Heart left ventricle (tissue), 16 donors: ENCODE measurements at regions not wholly inside any gene's neighbourhood (a gene's known extent, or its start where the extent isn't known, plus 50 kb on each side); places are given as distances from the start of the nearest gene placed in this dataset.

Source experiments
- ATAC-seq, 4 donors: fragments of 200-7000 bp; cut with Tn5 transposase; one replicate each; pipeline ENCODE4 v1.9.1; 2020 to 2022; ENCODE audit warnings: moderate library complexity in 4 of 4, mild to moderate bottlenecking in 3 of 4, moderate number of reproducible peaks in 1 of 4
- DNase-seq, 5 donors: peaks; one replicate each; pipeline ENCODE4 v3.0.0-alpha.2; 2020
- H3K27ac ChIP-seq, 12 donors: fragments of 200-600 bp; sonication (generic) in 4 of 12; one replicate each; pipeline versions ENCODE4 v1.5.0 to v1.8.0; 2016 to 2022; ENCODE audit warnings: mild to moderate bottlenecking in 2 of 12
- H3K27me3 ChIP-seq, 9 donors: fragments of 200-600 bp; sonication (generic) in 2 of 9; one replicate each; pipeline versions ENCODE4 v1.5.1 to v1.8.0; 2016 to 2022; ENCODE audit warnings: mild to moderate bottlenecking in 3 of 9
- H3K36me3 ChIP-seq, 9 donors: fragments of 200-600 bp; sonication (generic) in 2 of 9; one replicate each; pipeline versions ENCODE4 v1.5.0 to v1.8.0; 2018 to 2022; ENCODE audit warnings: mild to moderate bottlenecking in 2 of 9
- H3K4me1 ChIP-seq, 12 donors: fragments of 200-600 bp; sonication (generic) in 4 of 12; one replicate each; pipeline versions ENCODE4 v1.5.0 to v1.8.0; 2016 to 2022; ENCODE audit warnings: mild to moderate bottlenecking in 3 of 12
- H3K4me3 ChIP-seq, 12 donors: fragments of 200-600 bp; sonication (generic) in 4 of 12; one replicate each; pipeline versions ENCODE4 v1.5.0 to v1.8.0; 2017 to 2022; ENCODE audit warnings: mild to moderate bottlenecking in 9 of 12, moderate library complexity in 4 of 12
- H3K9me3 ChIP-seq, 12 donors: fragments of 200-600 bp; sonication (generic) in 4 of 12; one replicate each; pipeline versions ENCODE4 v1.5.0 to v1.8.0; 2016 to 2022; ENCODE audit warnings: mild to moderate bottlenecking in 1 of 12
- CTCF ChIP-seq, 12 donors: fragments of 200-600 bp; sonication (generic) in 4 of 12; IDR thresholded peaks; one replicate each; pipeline versions ENCODE4 v1.5.0 to v1.8.0; 2018 to 2022; ENCODE audit warnings: antibody characterized with exemption in 12 of 12, mild to moderate bottlenecking in 5 of 12
- POLR2A ChIP-seq, 2 donors: fragments of 450-650 bp; IDR thresholded peaks; one replicate each; pipeline ENCODE4 v1.6.1; 2017; ENCODE audit warnings: antibody characterized with exemption in 2 of 2, mild to moderate bottlenecking in 2 of 2, moderate library complexity in 2 of 2
- WGBS, 4 donors: extraction: QIAGEN DNeasy Blood & Tissue Kit in 2 of 4; methylation state at CpG; one replicate each; pipeline versions ENCODE4 v1.1.5 to v1.1.7; 2013 to 2018; 5-methylcytosine and 5-hydroxymethylcytosine counted together
- intact Hi-C, 10 donors: fragments of 100-400 bp; cut with DNase I; formaldehyde crosslinking; loops; one replicate each; pipeline versions ENCODE4 v1.11.1 to v1.14.2; 2022
- donor health status: ischemic (EF 13 %, LVEDD 7.1; RV severe dilation, severe dysfunction).
- donor health status: healthy with polysubstance abuse.
- donor health status: DM: no; HTN: yes; CAD: no.
- donor health status: DM: no; HTN: no; CAD: no.
- donor health status: ischemic (EF 25% LVEDD 6.9; RV normal size, moderate dysfunction).
- donor health status: ischemic (EF 25% LVEDD 5.7; RV mildly dilated, moderate dysfunction).
- donor health status: healthy.
- donor health status: DM: yes; HTN: yes; CAD: no.
- donor health status: ischemic (EF 35%, LVEDD 5.7; RV mildly dilated, moderate dysfunction).
- donor health status: nonischemic (EF 11% LVEDD 7.7; RV severe dilation, severe dysfunction).
- donor health status: DM: yes; HTN: yes; CAD: no.
- donor health status: PGD.
- donor health status: ischemic (EF 29% LVEDD 5.4; RV normal size, mild dysfunction).
- donor health status: nonischemic (EF 23%, LVEDD 6.1; RV moderate dilation, normal function).

DNA sequence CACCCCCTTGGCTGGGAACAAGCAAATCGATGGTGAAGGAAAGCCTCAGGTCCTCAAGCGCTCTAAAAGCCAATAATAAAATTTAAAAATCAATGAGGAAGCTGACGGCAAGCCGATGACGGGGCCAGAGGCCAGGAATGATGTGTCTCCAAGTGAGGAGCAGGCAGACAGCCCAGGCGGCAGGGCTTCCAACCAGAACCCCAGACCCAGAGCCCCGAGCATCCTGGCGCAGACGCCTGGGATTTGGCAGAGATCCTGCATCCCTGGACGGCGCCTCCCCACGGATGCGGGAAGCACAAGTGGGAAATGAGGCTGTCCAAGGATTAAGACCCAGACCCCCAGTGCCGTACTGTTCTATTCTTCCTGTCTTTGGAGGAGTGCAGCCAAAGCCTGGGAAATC lies 123.0 kb upstream of the PROK2 start:
- H3K9me3 ChIP-seq: no peaks in the 10 kb centered on the region
- WGBS, 4 donors: 44 to 62% (median 46%) methylated on average over 14 of the region's 14 CpGs
- intact Hi-C loops: no loop called here
- no peak for TF ChIP-seq POLR2A (IDR thresholded peaks at IDR 0.05)
- no peak for TF ChIP-seq CTCF (IDR thresholded peaks at IDR 0.05)
- DNase-seq: peak in 1 of 5 donors; percentile 66
- peak overlapping the region in 1 of 12 donors; percentile 10 for H3K4me3 ChIP-seq
- peaks cover 0 to 60% (median 10%) of the 10 kb centered on the region in 9 donors for H3K27me3 ChIP-seq
- no peak for ATAC-seq
- no peak overlapping the region for H3K27ac ChIP-seq
- peaks cover 0 to 40% (median 1%) of the 10 kb centered on the region in 12 donors for H3K4me1 ChIP-seq
- H3K36me3 ChIP-seq: no peaks in the 10 kb centered on the region

DNA sequence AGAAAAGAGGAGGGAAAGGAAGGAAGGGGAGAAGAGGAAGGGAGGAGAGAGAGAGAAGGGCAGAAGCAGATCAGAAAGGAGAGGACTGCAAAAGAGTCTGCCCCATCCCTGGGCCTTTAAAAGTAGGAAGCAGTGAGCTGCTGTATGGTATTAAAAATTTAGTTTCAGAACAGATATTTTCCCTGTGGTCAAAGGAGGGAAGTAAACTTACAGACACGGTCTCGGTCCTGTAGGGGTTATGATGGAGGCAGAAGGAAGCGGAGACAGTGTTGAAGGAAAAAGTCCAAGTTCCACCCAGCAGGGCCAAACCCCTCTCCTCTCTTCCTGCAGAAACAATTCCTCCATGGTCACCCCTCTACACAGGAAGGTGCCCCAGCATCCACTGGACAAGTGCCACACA lies 122.0 kb upstream of the PROK2 start:
- Histone ChIP-seq H3K4me1 (peaks cover 0 to 44% (median 1%) of the 10 kb centered on the region in 12 donors), H3K36me3 (no peaks in the 10 kb centered on the region), H3K9me3 (no peaks in the 10 kb centered on the region), H3K27me3 (peaks cover 0 to 60% (median 10%) of the 10 kb centered on the region in 9 donors), H3K27ac (no peak overlapping the region), H3K4me3 (no peak overlapping the region)
- intact Hi-C loops: no loop called here
- WGBS, 4 donors: 56 to 72% (median 62%) methylated on average over 3 of the region's 3 CpGs
- DNase-seq (no peak), ATAC-seq (no peak)
- TF ChIP-seq POLR2A (IDR thresholded peaks at IDR 0.05) (no peak), CTCF (IDR thresholded peaks at IDR 0.05) (no peak)

- TF ChIP-seq CTCF (IDR thresholded peaks at IDR 0.05): no peak
- TF ChIP-seq POLR2A (IDR thresholded peaks at IDR 0.05): no peak
- DNase-seq (no peak), ATAC-seq (peak in 2 of 4 donors; percentile 39 to 59)
- Histone ChIP-seq H3K4me3 (no peak overlapping the region), H3K9me3 (no peaks in the 10 kb centered on the region), H3K27me3 (peaks cover 0 to 52% (median 10%) of the 10 kb centered on the region in 9 donors), H3K27ac (no peak overlapping the region), H3K36me3 (no peaks in the 10 kb centered on the region), H3K4me1 (peaks cover 0 to 44% (median 1%) of the 10 kb centered on the region in 12 donors)
- intact Hi-C loops: no loop called here
- 76 to 98% (median 92%) methylated on average over 5 of the region's 5 CpGs for WGBS, 4 donors
These were observed 120.5 kb upstream of the PROK2 start for GRCh38 chr3:71905426-71905825.

GRCh38 chr3:71903936-71904335 lies 119.0 kb upstream of the PROK2 start:
- H3K27me3 ChIP-seq: peaks cover 0 to 47% (median under 1%) of the 10 kb centered on the region in 9 donors
- DNase-seq (no peak), ATAC-seq (no peak)
- TF ChIP-seq POLR2A (IDR thresholded peaks at IDR 0.05): no peak
- peaks cover 0 to 44% (median 1%) of the 10 kb centered on the region in 12 donors for H3K4me1 ChIP-seq
- no peaks in the 10 kb centered on the region for H3K9me3 ChIP-seq
- intact Hi-C loops: no loop called here
- H3K27ac ChIP-seq: no peak overlapping the region
- 93 to 96% (median 95%) methylated on average over 6 of the region's 6 CpGs for WGBS, 4 donors
- H3K36me3 ChIP-seq: no peaks in the 10 kb centered on the region
- H3K4me3 ChIP-seq: no peak overlapping the region

DNA sequence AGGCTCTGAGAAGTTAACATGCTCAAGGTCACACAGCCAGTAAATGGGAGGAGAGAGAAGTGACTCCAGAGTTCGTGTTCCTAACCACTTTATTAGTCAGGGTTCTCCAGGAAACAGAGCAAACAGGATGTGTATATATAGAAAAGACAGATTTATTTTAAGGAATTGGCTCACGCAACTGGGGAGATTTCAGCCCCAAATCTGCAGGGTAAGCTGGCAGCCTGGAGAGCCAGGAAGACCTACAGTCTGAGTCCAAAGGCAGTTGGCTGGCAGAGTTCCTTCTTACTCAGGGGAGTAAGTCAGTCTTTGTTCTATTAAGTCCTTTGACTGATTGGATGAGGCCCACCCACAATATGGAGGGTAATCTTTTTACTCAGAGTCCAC lies 118.2 kb upstream of the PROK2 start:
- intact Hi-C loops: no loop called here
- no peak overlapping the region for H3K27ac ChIP-seq
- DNase-seq: no peak
- H3K4me3 ChIP-seq: no peak overlapping the region
- TF ChIP-seq CTCF (IDR thresholded peaks at IDR 0.05) (no peak), POLR2A (IDR thresholded peaks at IDR 0.05) (no peak)
- 28 to 48% (median 36%) methylated on average over 2 of the region's 2 CpGs for WGBS, 4 donors
- H3K36me3 ChIP-seq: no peaks in the 10 kb centered on the region
- peaks cover 0 to 38% (median 0%) of the 10 kb centered on the region in 9 donors for H3K27me3 ChIP-seq
- peaks cover 0 to 39% (median under 1%) of the 10 kb centered on the region in 12 donors for H3K4me1 ChIP-seq
- peak in 3 of 4 donors; percentile 9 to 27 (median 26) for ATAC-seq
- H3K9me3 ChIP-seq: no peaks in the 10 kb centered on the region
